OCI-LY1 (cell line): ENCODE measurements at regions not wholly inside any gene's neighbourhood (a gene's known extent, or its start where the extent isn't known, plus 50 kb on each side); places are given as distances from the start of the nearest gene placed in this dataset.

Source experiments
- H2AFZ ChIP-seq: fragments of 200-600 bp; sonication (generic), shearing (Covaris generic); 2 replicates; pipeline ENCODE4 v1.6.0; 2014; ENCODE audit warnings: antibody characterized with exemption, mild to moderate bottlenecking, low read length
- H3F3A ChIP-seq: fragments of 200-600 bp; sonication (generic), shearing (Covaris generic); 2 replicates; pipeline ENCODE4 v1.6.0; 2014; ENCODE audit warnings: mild to moderate bottlenecking, antibody characterized with exemption, low read length, moderate library complexity; ENCODE audit not compliant: insufficient read depth
- H3K27ac ChIP-seq: fragments of 200-600 bp; sonication (generic); 2 replicates; pipeline ENCODE4 v1.5.1; 2014; ENCODE audit warnings: low read length, mixed run types, mild to moderate bottlenecking, low read depth; ENCODE audit not compliant: poor library complexity, severe bottlenecking
- H3K27me3 ChIP-seq: fragments of 200-600 bp; sonication (generic); 2 replicates; pipeline ENCODE4 v1.6.0; 2014; ENCODE audit warnings: antibody characterized with exemption, mild to moderate bottlenecking, low read length, moderate library complexity; ENCODE audit not compliant: insufficient read depth
- H3K36me3 ChIP-seq: fragments of 200-600 bp; sonication (generic); 2 replicates; pipeline ENCODE4 v1.6.1; 2014; ENCODE audit warnings: mild to moderate bottlenecking, antibody characterized with exemption, low read length, moderate library complexity, mixed read lengths; ENCODE audit not compliant: insufficient read depth
- H3K4me1 ChIP-seq: fragments of 200-600 bp; sonication (generic); 2 replicates; pipeline ENCODE4 v1.5.1; 2014; ENCODE audit warnings: mild to moderate bottlenecking, low read length, moderate library complexity; ENCODE audit not compliant: insufficient read depth, severe bottlenecking
- H3K4me2 ChIP-seq: fragments of 200-600 bp; sonication (generic), shearing (Covaris generic); 2 replicates; pipeline ENCODE4 v1.6.1; 2014; ENCODE audit warnings: low read length
- H3K4me3 ChIP-seq: fragments of 200-600 bp; sonication (generic); 2 replicates; pipeline ENCODE4 v1.5.1; 2014; ENCODE audit warnings: low read length, low read depth, mild to moderate bottlenecking, mixed read lengths; ENCODE audit not compliant: poor library complexity, severe bottlenecking
- H3K79me2 ChIP-seq: fragments of 200-600 bp; shearing (Covaris generic); 2 replicates; pipeline ENCODE4 v1.6.1; 2016; ENCODE audit warnings: mixed run types, low read length, mixed read lengths; ENCODE audit not compliant: insufficient read depth
- H3K9ac ChIP-seq: fragments of 200-600 bp; sonication (generic), shearing (Covaris generic); 2 replicates; pipeline ENCODE4 v1.6.1; 2014; ENCODE audit warnings: mild to moderate bottlenecking, low read length, mixed read lengths
- H3K9me2 ChIP-seq: fragments of 200-600 bp; sonication (generic), shearing (Covaris generic); 2 replicates; pipeline ENCODE4 v1.6.1; 2014; ENCODE audit warnings: low read depth, mild to moderate bottlenecking, low read length, mixed read lengths
- H3K9me3 ChIP-seq: fragments of 200-600 bp; shearing (Covaris generic); 2 replicates; pipeline ENCODE4 v1.6.1; 2014; ENCODE audit warnings: low read length, mixed read lengths
- H4K20me1 ChIP-seq: fragments of 200-600 bp; sonication (generic), shearing (Covaris generic); 2 replicates; pipeline ENCODE4 v1.6.0; 2016; ENCODE audit warnings: mild to moderate bottlenecking, low read length; ENCODE audit not compliant: insufficient read depth
- CTCF ChIP-seq: fragments of 200-600 bp; sonication (generic), shearing (Covaris generic); IDR thresholded peaks from 2 replicates; pipeline ENCODE4 v1.5.1; 2017; ENCODE audit warnings: mild to moderate bottlenecking, antibody characterized with exemption, low read length, moderate library complexity, mixed read lengths
- EZH2 ChIP-seq: fragments of 200-600 bp; sonication (generic), shearing (Covaris generic); IDR thresholded peaks from 2 replicates; pipeline ENCODE4 v1.8.0; 2017; ENCODE audit warnings: borderline replicate concordance, mixed run types, mild to moderate bottlenecking, antibody characterized with exemption, low read length, moderate library complexity, mixed read lengths

DNA sequence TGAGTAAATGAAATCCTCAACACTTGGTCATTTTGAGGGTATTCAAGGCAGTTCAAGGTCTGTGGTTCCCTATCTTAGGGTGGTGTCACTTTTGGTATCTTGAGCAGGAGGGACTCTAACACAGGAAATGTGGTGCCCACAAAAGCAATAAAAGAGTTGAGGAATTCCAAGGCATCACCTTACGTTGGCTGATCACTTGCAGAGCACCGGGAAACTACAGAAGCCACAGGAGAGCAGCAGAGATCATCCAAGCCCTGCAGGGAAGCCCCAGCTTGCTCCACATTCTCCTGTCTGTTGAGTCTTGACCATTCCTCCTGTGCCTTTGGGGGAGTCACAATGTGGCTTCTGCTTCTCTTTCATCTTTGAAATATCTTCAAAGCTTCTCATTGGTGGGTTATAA is 565.8 kb upstream of the ADARB2 start:
- no peak for TF ChIP-seq EZH2
- no peak for TF ChIP-seq CTCF
- Histone ChIP-seq H3K9me2 (no peaks in the 10 kb centered on the region), H3K36me3 (no peaks in the 10 kb centered on the region), H3K9ac (no peak overlapping the region), H3K4me2 (no peak overlapping the region), H3K27ac (no peak overlapping the region), H3K4me1 (no peaks in the 10 kb centered on the region), H2AFZ (no peak overlapping the region), H4K20me1 (no peaks in the 10 kb centered on the region), H3K27me3 (no peaks in the 10 kb centered on the region), H3K4me3 (no peak overlapping the region), H3K9me3 (no peaks in the 10 kb centered on the region), H3F3A (no peaks in the 10 kb centered on the region), H3K79me2 (no peaks in the 10 kb centered on the region)

GRCh38 chr10:2301227-2301626 is 563.9 kb upstream of the ADARB2 start:
- H3K9ac ChIP-seq = no peak overlapping the region
- no peaks in the 10 kb centered on the region for H4K20me1 ChIP-seq
- TF ChIP-seq CTCF = no peak
- TF ChIP-seq EZH2 = no peak
- no peaks in the 10 kb centered on the region for H3K4me1 ChIP-seq
- H3K27me3 ChIP-seq = no peaks in the 10 kb centered on the region
- no peak overlapping the region for H2AFZ ChIP-seq
- no peaks in the 10 kb centered on the region for H3F3A ChIP-seq
- H3K36me3 ChIP-seq = no peaks in the 10 kb centered on the region
- no peaks in the 10 kb centered on the region for H3K79me2 ChIP-seq
- no peaks in the 10 kb centered on the region for H3K9me3 ChIP-seq
- H3K27ac ChIP-seq = no peak overlapping the region
- H3K9me2 ChIP-seq = no peaks in the 10 kb centered on the region
- H3K4me2 ChIP-seq = no peak overlapping the region
- H3K4me3 ChIP-seq = no peak overlapping the region

DNA sequence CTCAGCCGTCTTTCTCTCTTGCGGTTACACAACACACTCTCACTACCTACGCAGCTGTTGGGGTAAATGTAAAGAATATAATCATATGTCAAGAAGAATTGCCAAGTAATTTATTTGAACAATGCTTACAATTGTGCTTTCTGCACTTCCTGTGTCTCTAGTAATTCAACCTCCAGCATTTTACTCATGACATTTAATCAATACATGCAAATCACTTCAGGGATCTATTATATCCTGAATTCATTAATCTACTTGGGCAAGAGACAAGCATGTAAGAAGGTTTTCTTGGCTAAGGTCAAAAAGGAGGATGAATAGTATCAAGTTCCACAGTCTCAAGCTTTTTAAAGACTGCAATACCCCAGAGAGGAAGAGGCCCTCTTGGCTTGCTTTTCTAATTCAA is 562.9 kb upstream of the ADARB2 start:
- no peak overlapping the region for H3K27ac ChIP-seq
- H3K27me3 ChIP-seq = no peaks in the 10 kb centered on the region
- H3K4me2 ChIP-seq = no peak overlapping the region
- H3K9ac ChIP-seq = no peak overlapping the region
- no peaks in the 10 kb centered on the region for H3K9me3 ChIP-seq
- H3K79me2 ChIP-seq = no peaks in the 10 kb centered on the region
- no peaks in the 10 kb centered on the region for H3K9me2 ChIP-seq
- no peaks in the 10 kb centered on the region for H3K36me3 ChIP-seq
- H4K20me1 ChIP-seq = no peaks in the 10 kb centered on the region
- no peak overlapping the region for H3K4me3 ChIP-seq
- TF ChIP-seq CTCF = no peak
- no peak for TF ChIP-seq EZH2
- no peak overlapping the region for H2AFZ ChIP-seq
- no peaks in the 10 kb centered on the region for H3F3A ChIP-seq
- no peaks in the 10 kb centered on the region for H3K4me1 ChIP-seq
